ENCODE measurements at regions not wholly inside any gene's neighbourhood (a gene's known extent, or its start where the extent isn't known, plus 50 kb on each side); places are given as distances from the start of the nearest gene placed in this dataset.

- TF ChIP-seq CTCF (IDR thresholded peaks at IDR 0.05) (no peak), EZH2 (IDR thresholded peaks at IDR 0.05) (no peak), EZH2phosphoT487 (IDR thresholded peaks at IDR 0.05) (no peak)
These were observed 583.8 kb downstream of the CDH26 start for GRCh38 chr20:60541991-60542390.
